GM10266 (cell line): ENCODE measurements at regions not wholly inside any gene's neighbourhood (a gene's known extent, or its start where the extent isn't known, plus 50 kb on each side); places are given as distances from the start of the nearest gene placed in this dataset.

ENCODE experiments used
- DNase-seq: peaks from one replicate; pipeline ENCODE4 v3.0.0; 2012; ENCODE audit errors: extremely low spot score
- TF ChIP-seq, protein P1 (sequence below): IDR thresholded peaks from 2 replicates; pipeline ENCODE4 v1.5.1; 2012; ENCODE audit warnings: mild to moderate bottlenecking, low read depth; ENCODE audit not compliant: control insufficient read depth, insufficient read depth; ENCODE audit errors: missing control alignments

DNA sequence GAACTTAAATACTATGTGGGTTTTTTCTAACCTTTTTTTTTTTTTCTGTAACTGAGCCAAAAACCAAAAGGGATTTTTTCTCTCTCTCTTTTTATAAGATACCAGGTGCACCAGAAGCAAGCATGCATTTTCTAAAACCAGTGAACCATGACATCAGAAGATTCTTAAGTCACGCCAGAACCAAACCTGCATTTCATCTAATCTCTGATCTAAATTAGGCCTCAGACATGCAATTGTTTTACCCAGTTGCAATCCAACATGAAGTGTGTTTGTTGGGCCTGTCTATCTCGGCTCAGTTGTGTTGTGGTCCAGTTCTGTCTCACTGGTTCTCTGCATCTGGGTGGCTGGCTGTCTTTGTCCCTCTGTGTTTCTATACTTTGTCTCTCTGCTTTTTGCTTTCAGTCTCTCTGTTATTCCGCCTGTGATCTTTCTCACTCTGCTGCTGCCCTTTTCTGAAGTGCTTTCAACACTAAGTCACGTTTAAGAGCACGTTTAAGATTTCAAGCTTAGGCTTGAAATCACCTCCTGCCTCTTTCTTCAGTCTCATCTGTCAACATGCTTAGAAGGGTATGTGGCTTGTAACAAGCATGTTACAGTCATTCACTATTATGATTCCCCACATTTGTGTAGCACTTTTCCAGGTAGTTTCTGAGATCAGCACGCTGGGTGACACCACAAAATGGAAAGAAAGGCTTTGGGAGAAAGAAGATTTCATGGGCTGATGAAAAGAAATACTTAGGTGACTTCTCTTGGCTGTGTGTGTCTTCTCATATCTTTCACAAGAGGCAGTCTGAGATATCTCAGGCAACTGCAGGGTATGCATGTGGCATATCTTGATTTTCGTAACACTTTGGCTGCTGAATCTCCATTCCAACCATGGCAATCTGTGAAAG, 488.9 kb downstream of the SHISA9 start:
- peak; percentile 23 for DNase-seq

DNA sequence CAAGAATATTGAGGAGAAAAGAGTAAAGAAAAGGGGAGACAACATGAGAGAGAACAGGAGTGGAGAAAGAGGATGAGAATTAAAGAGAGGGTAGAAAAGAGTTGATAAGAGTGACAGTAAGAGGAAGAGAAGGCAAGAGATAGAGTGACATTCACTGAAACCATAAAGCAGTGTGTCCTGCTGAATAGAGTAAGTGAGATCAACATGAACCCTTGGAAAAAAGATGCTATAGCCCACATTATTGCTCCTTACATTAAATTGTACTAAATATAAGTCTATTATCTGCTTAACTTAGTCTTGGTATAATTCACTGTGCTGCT, 489.5 kb downstream of the SHISA9 start:
- DNase-seq: no peak
- TF ChIP-seq, protein P1, sequence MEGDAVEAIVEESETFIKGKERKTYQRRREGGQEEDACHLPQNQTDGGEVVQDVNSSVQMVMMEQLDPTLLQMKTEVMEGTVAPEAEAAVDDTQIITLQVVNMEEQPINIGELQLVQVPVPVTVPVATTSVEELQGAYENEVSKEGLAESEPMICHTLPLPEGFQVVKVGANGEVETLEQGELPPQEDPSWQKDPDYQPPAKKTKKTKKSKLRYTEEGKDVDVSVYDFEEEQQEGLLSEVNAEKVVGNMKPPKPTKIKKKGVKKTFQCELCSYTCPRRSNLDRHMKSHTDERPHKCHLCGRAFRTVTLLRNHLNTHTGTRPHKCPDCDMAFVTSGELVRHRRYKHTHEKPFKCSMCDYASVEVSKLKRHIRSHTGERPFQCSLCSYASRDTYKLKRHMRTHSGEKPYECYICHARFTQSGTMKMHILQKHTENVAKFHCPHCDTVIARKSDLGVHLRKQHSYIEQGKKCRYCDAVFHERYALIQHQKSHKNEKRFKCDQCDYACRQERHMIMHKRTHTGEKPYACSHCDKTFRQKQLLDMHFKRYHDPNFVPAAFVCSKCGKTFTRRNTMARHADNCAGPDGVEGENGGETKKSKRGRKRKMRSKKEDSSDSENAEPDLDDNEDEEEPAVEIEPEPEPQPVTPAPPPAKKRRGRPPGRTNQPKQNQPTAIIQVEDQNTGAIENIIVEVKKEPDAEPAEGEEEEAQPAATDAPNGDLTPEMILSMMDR: no peak

More for the DNA sequence above, 488.9 kb downstream of the SHISA9 start:
- TF ChIP-seq, protein P1: no peak

DNA sequence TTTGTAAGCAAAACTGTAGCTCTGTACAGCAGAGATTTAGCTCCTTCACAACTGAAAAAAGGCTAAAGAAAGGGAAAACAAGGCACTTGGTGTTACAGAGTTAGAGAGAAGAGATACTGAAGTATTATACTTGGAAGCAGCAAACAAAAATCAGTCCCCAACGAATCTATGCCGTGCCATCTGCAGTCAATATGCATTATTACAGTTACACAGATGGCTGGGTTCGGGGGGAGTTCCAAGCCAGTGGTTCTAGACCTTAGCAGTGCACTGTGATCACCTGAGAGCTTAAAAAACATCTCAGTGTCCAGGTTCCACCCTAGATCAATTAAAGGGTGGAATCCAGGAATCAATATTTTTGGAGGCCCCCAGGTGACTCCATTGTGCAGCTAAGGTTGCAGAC, 489.9 kb downstream of the SHISA9 start:
- DNase-seq: no peak
- TF ChIP-seq, protein P1: peak; percentile 30

DNA sequence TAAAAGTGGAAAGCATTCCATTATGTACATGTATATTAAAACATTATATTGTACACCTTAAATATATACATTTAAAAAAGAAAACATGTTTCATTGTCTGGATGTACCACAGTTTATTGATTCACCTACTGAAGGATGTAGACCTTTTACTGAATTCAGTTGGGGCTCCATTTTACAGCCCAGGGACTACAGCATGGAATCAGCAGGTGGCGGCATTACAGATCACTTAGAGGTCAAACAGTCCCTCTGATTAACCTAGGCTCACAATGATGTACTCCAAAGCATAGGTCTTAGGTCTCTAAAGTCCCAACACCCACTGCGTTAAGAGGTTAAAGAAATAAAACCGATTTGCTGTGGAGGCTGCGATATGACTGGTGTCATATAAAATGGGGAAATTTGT, 490.9 kb downstream of the SHISA9 start:
- DNase-seq: no peak
- TF ChIP-seq, protein P1: no peak

DNA sequence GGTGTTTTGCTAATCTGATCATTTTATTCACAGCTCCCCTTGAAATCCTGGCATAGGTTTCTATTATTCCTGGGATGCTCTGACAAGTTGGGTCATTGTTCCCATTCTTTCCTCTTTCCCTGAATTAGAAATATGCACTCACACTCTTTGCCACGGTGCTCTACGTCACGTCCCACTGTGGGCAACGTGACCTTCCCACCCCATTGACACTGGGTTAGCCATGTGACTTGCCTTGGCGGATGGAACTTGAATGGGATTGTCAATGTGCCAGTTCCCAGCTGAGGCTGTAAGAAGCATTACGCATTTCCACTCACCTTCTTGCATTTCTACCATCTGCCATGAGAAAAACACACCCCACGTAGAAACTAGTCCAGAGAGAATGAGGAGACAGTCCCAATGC, 492.4 kb downstream of the SHISA9 start:
- DNase-seq: no peak

DNA sequence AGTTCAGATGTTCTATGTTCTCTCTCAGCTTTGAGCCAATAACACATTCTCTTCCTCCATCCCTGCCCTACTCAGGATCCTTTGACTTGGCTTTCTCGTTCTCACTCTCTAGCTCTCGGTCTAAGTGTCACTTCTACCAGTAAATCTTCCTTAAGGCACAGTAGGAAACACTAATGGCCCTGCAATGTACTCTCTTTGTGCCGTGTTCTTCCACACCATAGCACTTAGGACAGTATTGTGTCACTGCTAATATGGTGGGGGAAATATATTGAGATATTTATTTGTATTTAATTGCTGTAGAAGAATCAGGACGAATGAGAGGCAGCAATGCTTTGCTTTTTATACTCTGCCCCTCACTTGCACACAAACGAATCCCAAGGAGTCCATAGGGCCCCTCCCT, 493.1 kb downstream of the SHISA9 start:
- TF ChIP-seq, protein P1: no peak
- no peak for DNase-seq

More for the DNA sequence above, 492.4 kb downstream of the SHISA9 start:
- TF ChIP-seq, protein P1: no peak

DNA sequence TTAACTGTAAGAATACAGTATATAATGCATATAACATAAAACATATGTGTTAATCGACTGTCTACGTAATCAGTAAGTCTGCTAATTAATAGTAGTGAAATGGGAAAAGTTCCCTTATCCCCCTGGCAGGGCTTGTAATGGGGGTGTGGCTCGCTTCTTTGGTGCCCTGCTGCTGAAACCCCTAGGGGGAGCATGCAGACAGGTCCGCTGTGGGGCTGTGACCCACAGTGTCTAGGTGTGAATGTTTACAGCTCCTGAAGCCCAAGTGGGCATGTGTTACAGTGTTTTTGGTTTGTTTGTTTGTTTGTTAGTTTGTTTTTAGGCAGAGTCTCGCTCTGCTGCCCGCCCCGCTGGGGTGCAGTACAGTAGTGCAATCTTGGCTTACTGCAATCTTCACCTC, 495.7 kb downstream of the SHISA9 start:
- DNase-seq: no peak
- TF ChIP-seq, protein P1: no peak
